H1 (cell line): ENCODE measurements at regions not wholly inside any gene's neighbourhood (a gene's known extent, or its start where the extent isn't known, plus 50 kb on each side); places are given as distances from the start of the nearest gene placed in this dataset.

Experiments used
- CTCF ChIA-PET: fragments of 300-600 bp; sonication (Branson Sonifier 250); formaldehyde crosslinking; loops from one replicate; lab custom pipeline; 2021; ENCODE audit not compliant: partially characterized antibody; lab: Charles Lee
- POLR2A ChIA-PET: fragments of 300-600 bp; sonication (Branson Sonifier 250); formaldehyde crosslinking; loops from one replicate; lab custom pipeline; 2021; ENCODE audit warnings: inconsistent platforms; ENCODE audit not compliant: partially characterized antibody; lab: Charles Lee
- DNase-seq, 2 experiments: peaks; one replicate each; pipeline versions ENCODE4 v3.0.0 to v3.0.0-alpha.2; 2010 to 2022; ENCODE audit warnings: low spot score in 2 of 2, low read depth in 1 of 2, mixed read lengths in 1 of 2
- FAIRE-seq: peaks from 2 replicates; lab custom pipeline; 2011; peaks lifted over from hg19 to GRCh38; lab: Jason Lieb, UNC
- H2AFZ ChIP-seq: 2 replicates; pipeline ENCODE4 v1.8.1; 2012; ENCODE audit warnings: low read length, inconsistent platforms
- H2AK5ac ChIP-seq: 2 replicates; pipeline ENCODE4 v1.6.1; 2013; ENCODE audit warnings: low read depth, low read length
- H2BK120ac ChIP-seq: replicated peaks from 2 replicates; pipeline ENCODE3; 2013; ENCODE audit warnings: low read depth, low read length, inconsistent platforms
- H2BK12ac ChIP-seq: 2 replicates; pipeline ENCODE4 v1.6.1; 2013; ENCODE audit warnings: low read depth, low read length
- H2BK15ac ChIP-seq: 2 replicates; pipeline ENCODE4 v1.6.1; 2013; ENCODE audit warnings: low read length
- H2BK20ac ChIP-seq: 2 replicates; pipeline ENCODE4 v1.6.1; 2013; ENCODE audit warnings: low read length
- H2BK5ac ChIP-seq: 2 replicates; pipeline ENCODE4 v1.6.1; 2013; ENCODE audit warnings: low read depth, low read length
- H3K14ac ChIP-seq: 2 replicates; pipeline ENCODE4 v1.6.1; 2013; ENCODE audit warnings: inconsistent platforms; ENCODE audit not compliant: insufficient read length
- H3K18ac ChIP-seq: 2 replicates; pipeline ENCODE4 v1.6.1; 2013; ENCODE audit warnings: low read length; ENCODE audit errors: extremely low read depth
- H3K23ac ChIP-seq: 2 replicates; pipeline ENCODE4 v1.6.1; 2013; ENCODE audit warnings: inconsistent platforms; ENCODE audit not compliant: insufficient read length
- H3K23me2 ChIP-seq: 2 replicates; pipeline ENCODE4 v1.6.1; 2013; ENCODE audit warnings: low read depth, low read length
- H3K27ac ChIP-seq: 2 replicates; pipeline ENCODE4 v1.6.1; 2011; ENCODE audit warnings: low read depth, low read length, inconsistent platforms
- H3K27me3 ChIP-seq, 4 experiments: replicated peaks in 1 of 4; 1 replicate in 1 of 4; 2 replicates in 3 of 4; pipeline versions ENCODE4 v1.6.1 to v1.8.1; 2011 to 2013; ENCODE audit warnings: low read length in 3 of 4, mild to moderate bottlenecking in 3 of 4, inconsistent platforms in 2 of 4, mixed read lengths in 2 of 4, moderate library complexity in 1 of 4; ENCODE audit not compliant: control insufficient read depth in 3 of 4, insufficient read depth in 3 of 4; ENCODE audit errors: extremely low read depth in 1 of 4
- H3K36me3 ChIP-seq, 4 experiments: 2 replicates each; pipeline versions ENCODE4 v1.6.1 to v1.8.1; 2011 to 2013; ENCODE audit warnings: mild to moderate bottlenecking in 4 of 4, low read length in 3 of 4, moderate library complexity in 2 of 4, control low read depth in 1 of 4, inconsistent platforms in 1 of 4; ENCODE audit not compliant: insufficient read depth in 4 of 4, control insufficient read depth in 2 of 4
- H3K4ac ChIP-seq: replicated peaks from 2 replicates; pipeline ENCODE3; 2013; ENCODE audit warnings: low read length, low read depth, mixed read lengths, inconsistent platforms; ENCODE audit not compliant: insufficient read length
- H3K4me1 ChIP-seq, 4 experiments: replicated peaks in 1 of 4; 1 replicate in 1 of 4; 2 replicates in 3 of 4; pipeline versions ENCODE4 v1.6.1 to v1.8.1; 2011 to 2013; ENCODE audit warnings: low read length in 3 of 4, inconsistent platforms in 2 of 4, mixed read lengths in 1 of 4; ENCODE audit not compliant: insufficient read depth in 4 of 4, control insufficient read depth in 3 of 4
- H3K4me2 ChIP-seq, 2 experiments: 2 replicates each; pipeline versions ENCODE4 v1.6.1 to v1.8.1; 2011 to 2013; ENCODE audit warnings: low read depth in 2 of 2, low read length in 2 of 2, control low read depth in 1 of 2, inconsistent platforms in 1 of 2, mild to moderate bottlenecking in 1 of 2; ENCODE audit not compliant: insufficient read depth in 1 of 2
- H3K4me3 ChIP-seq, 4 experiments: fragments of 200-600, 300-600 bp in 1 of 4; sonication (generic), shearing (Covaris generic), sonication (Bioruptor Twin) in 1 of 4; 2 replicates each; pipeline versions ENCODE4 v1.5.1 to v1.8.1; 2011 to 2016; ENCODE audit warnings: low read length in 4 of 4, low read depth in 3 of 4, control low read depth in 2 of 4, inconsistent platforms in 2 of 4, mild to moderate bottlenecking in 2 of 4, mixed read lengths in 1 of 4, moderate library complexity in 1 of 4; ENCODE audit not compliant: insufficient read depth in 2 of 4; ENCODE audit errors: extremely low read depth in 1 of 4
- H3K56ac ChIP-seq: replicated peaks from 2 replicates; pipeline ENCODE3; 2013; ENCODE audit warnings: low read depth, mild to moderate bottlenecking, mixed read lengths, low read length, inconsistent platforms; ENCODE audit not compliant: insufficient read length
- H3K79me1 ChIP-seq: 2 replicates; pipeline ENCODE4 v1.6.1; 2013; ENCODE audit warnings: low read depth, low read length, control low read depth
- H3K79me2 ChIP-seq, 2 experiments: 2 replicates each; pipeline versions ENCODE4 v1.6.1 to v1.8.1; 2012 to 2013; ENCODE audit warnings: low read length in 2 of 2, mild to moderate bottlenecking in 2 of 2, inconsistent platforms in 1 of 2; ENCODE audit not compliant: insufficient read depth in 2 of 2, control insufficient read depth in 1 of 2
- H3K9ac ChIP-seq, 4 experiments: replicated peaks in 1 of 4; 1 replicate in 1 of 4; 2 replicates in 3 of 4; pipeline versions ENCODE4 v1.6.1 to v1.8.1; 2011 to 2013; ENCODE audit warnings: low read depth in 3 of 4, low read length in 3 of 4, control low read depth in 2 of 4, mild to moderate bottlenecking in 2 of 4, moderate library complexity in 2 of 4, inconsistent platforms in 1 of 4; ENCODE audit errors: extremely low read depth in 1 of 4
- H3K9me3 ChIP-seq, 2 experiments: 2 replicates each; pipeline versions ENCODE4 v1.6.1 to v1.8.1; 2012 to 2013; ENCODE audit warnings: mild to moderate bottlenecking in 2 of 2, moderate library complexity in 2 of 2, control low read depth in 1 of 2, inconsistent platforms in 1 of 2, low read depth in 1 of 2, low read length in 1 of 2, mixed read lengths in 1 of 2; ENCODE audit not compliant: insufficient read depth in 2 of 2
- H4K20me1 ChIP-seq, 2 experiments: replicated peaks in 1 of 2; 2 replicates each; pipeline versions ENCODE3 to v1.8.1; 2011 to 2013; ENCODE audit warnings: inconsistent platforms in 2 of 2, low read length in 2 of 2, mild to moderate bottlenecking in 1 of 2; ENCODE audit not compliant: insufficient read depth in 2 of 2, control insufficient read depth in 1 of 2
- H4K5ac ChIP-seq: 2 replicates; pipeline ENCODE4 v1.6.1; 2013; ENCODE audit warnings: low read length, low read depth, mixed read lengths, inconsistent platforms; ENCODE audit not compliant: insufficient read length
- H4K8ac ChIP-seq: 2 replicates; pipeline ENCODE4 v1.8.0; 2013; ENCODE audit warnings: mild to moderate bottlenecking, moderate library complexity, low read length, inconsistent platforms; ENCODE audit not compliant: insufficient read depth; ENCODE audit errors: extremely low read depth
- H4K91ac ChIP-seq: replicated peaks from 2 replicates; pipeline ENCODE3; 2013; ENCODE audit warnings: low read length, mixed read lengths, inconsistent platforms; ENCODE audit not compliant: insufficient read length
- ATF2 ChIP-seq: IDR thresholded peaks from 2 replicates; pipeline ENCODE4 v1.6.1; 2012; ENCODE audit warnings: low read length, inconsistent platforms
- BACH1 ChIP-seq: IDR thresholded peaks from 2 replicates; pipeline ENCODE4 v1.6.1; 2012; ENCODE audit warnings: low read length, improper control_type of control experiment
- CREB1 ChIP-seq: IDR thresholded peaks from 2 replicates; pipeline ENCODE4 v1.6.1; 2012; ENCODE audit warnings: inconsistent platforms
- CTCF ChIP-seq, 3 experiments: IDR thresholded peaks; 1 replicate in 2 of 3; 2 replicates in 1 of 3; pipeline versions ENCODE4 v1.5.1 to v1.6.1; 2011; ENCODE audit warnings: low read length in 3 of 3, mild to moderate bottlenecking in 3 of 3, inconsistent platforms in 2 of 3, low read depth in 1 of 3, moderate library complexity in 1 of 3; ENCODE audit not compliant: insufficient read depth in 1 of 3; ENCODE audit errors: control extremely low read depth in 1 of 3
- JUN ChIP-seq: IDR thresholded peaks from 2 replicates; pipeline ENCODE4 v1.6.1; 2011; ENCODE audit warnings: low read depth, mild to moderate bottlenecking, improper control_type of control experiment, low read length
- MAFK ChIP-seq: IDR thresholded peaks from 2 replicates; pipeline ENCODE4 v1.6.1; 2012; ENCODE audit warnings: low read depth, mild to moderate bottlenecking, improper control_type of control experiment, low read length
- POU5F1 ChIP-seq: IDR thresholded peaks from 2 replicates; pipeline ENCODE4 v1.6.1; 2011; ENCODE audit warnings: low read depth, mild to moderate bottlenecking, low read length, moderate library complexity
- SAP30 ChIP-seq: fragments of 300-600 bp; sonication (generic); IDR thresholded peaks from 2 replicates; pipeline ENCODE4 v1.7.1; 2012; ENCODE audit warnings: low read length, moderate library complexity, mild to moderate bottlenecking, inconsistent platforms; ENCODE audit not compliant: insufficient read depth, insufficient replicate concordance
- SIX5 ChIP-seq: IDR thresholded peaks from 2 replicates; pipeline ENCODE4 v1.6.1; 2011; ENCODE audit warnings: mild to moderate bottlenecking, low read depth, low read length
- TAF1 ChIP-seq: IDR thresholded peaks from 2 replicates; pipeline ENCODE4 v1.6.1; 2011; ENCODE audit warnings: mild to moderate bottlenecking, low read depth, low read length
- TAF7 ChIP-seq: optimal IDR thresholded peaks from 2 replicates; pipeline ENCODE3; 2011; ENCODE audit warnings: low read depth, mild to moderate bottlenecking, inconsistent platforms, low read length, moderate library complexity, borderline replicate concordance
- WGBS, 2 experiments: shearing (Covaris generic) in 1 of 2; methylation state at CpG; one replicate each; pipeline versions ENCODE4 v1.1.6 to v1.1.7; 2013 to 2015; ENCODE audit warnings: low lambda C conversion rate in 2 of 2, mixed read lengths in 2 of 2, inconsistent platforms in 1 of 2, low coverage in 1 of 2, missing lambda C conversion rate in 1 of 2; ENCODE audit not compliant: insufficient replicate concordance in 2 of 2, insufficient coverage in 1 of 2, insufficient read length in 1 of 2; ENCODE audit errors: extremely low coverage in 1 of 2, missing lambda C conversion rate in 1 of 2; 5-methylcytosine and 5-hydroxymethylcytosine counted together

GRCh38 chr3:59300733-59301132, 250.9 kb upstream of the CFAP20DC start:
- H3K79me1 ChIP-seq, result no peaks in the 10 kb centered on the region
- H4K5ac ChIP-seq, result no peak overlapping the region
- no peaks in the 10 kb centered on the region for H3K4me1 ChIP-seq
- no peak overlapping the region for H3K4me3 ChIP-seq
- H3K9me3 ChIP-seq, result peaks cover 0 to 3% of the 10 kb centered on the region in 2 experiments; a peak in 2 of 4 replicates
- CTCF ChIA-PET, result interaction anchor here (1.3 kb wide), 1 partner anchor 26 kb away, joined by 3 read pairs; no protein-coding TSS in a partner anchor
- H4K8ac ChIP-seq, result no peak overlapping the region
- H3K36me3 ChIP-seq, result no peaks in the 10 kb centered on the region; a peak in 1 of 8 replicates
- no peak for DNase-seq
- no peak overlapping the region for H2AFZ ChIP-seq
- no peak overlapping the region for H3K56ac ChIP-seq
- no peak overlapping the region for H3K14ac ChIP-seq
- no peak overlapping the region for H3K4ac ChIP-seq
- POLR2A ChIA-PET, result no interaction called here
- no peaks in the 10 kb centered on the region; the same call in 1 of the 2 replicates for H3K23me2 ChIP-seq
- 100% methylated on average over 1 of the region's 1 CpG; no CpG with 5 or more reads in 1 of the 2 experiments for WGBS, 2 experiments
- no peak overlapping the region for H2BK120ac ChIP-seq
- no peak overlapping the region for H4K91ac ChIP-seq
- H3K27ac ChIP-seq, result no peak overlapping the region
- no peak overlapping the region for H3K9ac ChIP-seq
- H3K23ac ChIP-seq, result no peak overlapping the region
- H2BK20ac ChIP-seq, result no peak overlapping the region
- H2BK15ac ChIP-seq, result no peak overlapping the region
- no peak overlapping the region for H2BK5ac ChIP-seq
- H3K79me2 ChIP-seq, result no peaks in the 10 kb centered on the region
- no peak for FAIRE-seq
- H3K4me2 ChIP-seq, result no peak overlapping the region
- H4K20me1 ChIP-seq, result no peaks in the 10 kb centered on the region
- H2BK12ac ChIP-seq, result 0 out of 2 replicates have a peak overlapping the region, but pooled peaks have one; percentile 7
- no peak overlapping the region for H3K18ac ChIP-seq
- no peaks in the 10 kb centered on the region for H3K27me3 ChIP-seq
- H2AK5ac ChIP-seq, result no peak overlapping the region
- TF ChIP-seq CREB1, result no peak
- no peak for TF ChIP-seq ATF2
- TF ChIP-seq SAP30, result no peak
- TF ChIP-seq CTCF (IDR thresholded peaks at IDR 0.05; ENCODE audit: control extremely low read depth in 1 of 3, insufficient read depth in 1 of 3, low read depth in 1 of 3, low read length in 3 of 3), result no peak
- no peak for TF ChIP-seq BACH1
- no peak for TF ChIP-seq MAFK
- no peak for TF ChIP-seq TAF1
- no peak for TF ChIP-seq TAF7
- TF ChIP-seq JUN, result no peak
- TF ChIP-seq SIX5, result no peak
- no peak for TF ChIP-seq POU5F1
